ENCODE measurements at regions not wholly inside any gene's neighbourhood (a gene's known extent, or its start where the extent isn't known, plus 50 kb on each side); places are given as distances from the start of the nearest gene placed in this dataset.

- no peak overlapping the region for H3K4me3 Mint-ChIP-seq (ENCODE audit: unreplicated experiment)
- peaks cover 34% of the 10 kb centered on the region for H3K4me1 Mint-ChIP-seq (ENCODE audit: low read depth)
- no peak for TF ChIP-seq CTCF (IDR thresholded peaks at IDR 0.05)
- DNase-seq (ENCODE audit: low spot score): no peak
- H3K27me3 Mint-ChIP-seq (ENCODE audit: low read depth): no peaks in the 10 kb centered on the region
- H3K9me3 Mint-ChIP-seq (ENCODE audit: low read depth): no peaks in the 10 kb centered on the region
- no peaks in the 10 kb centered on the region for H3K36me3 Mint-ChIP-seq (ENCODE audit: low read depth)
- H3K27ac Mint-ChIP-seq (ENCODE audit: unreplicated experiment): no peak overlapping the region
Observed at GRCh38 chr6:47133230-47134000, 91.3 kb upstream of the ADGRF1 start.

GRCh38 chr6:47132724-47133123, 90.6 kb upstream of the ADGRF1 start:
- Mint-ChIP-seq H3K9me3 (ENCODE audit: low read depth) (no peaks in the 10 kb centered on the region), H3K4me3 (ENCODE audit: unreplicated experiment) (no peak overlapping the region), H3K27ac (ENCODE audit: unreplicated experiment) (no peak overlapping the region), H3K36me3 (ENCODE audit: low read depth) (no peaks in the 10 kb centered on the region), H3K4me1 (ENCODE audit: low read depth) (peaks cover 34% of the 10 kb centered on the region), H3K27me3 (ENCODE audit: low read depth) (no peaks in the 10 kb centered on the region)
- DNase-seq (ENCODE audit: low spot score): no peak
- no peak for TF ChIP-seq CTCF (IDR thresholded peaks at IDR 0.05)

GRCh38 chr6:47131773-47132172, 89.6 kb upstream of the ADGRF1 start:
- no peak for TF ChIP-seq CTCF (IDR thresholded peaks at IDR 0.05)

GRCh38 chr6:47130086-47130485, 88.0 kb upstream of the ADGRF1 start:
- Mint-ChIP-seq H3K27me3 (ENCODE audit: low read depth) (no peaks in the 10 kb centered on the region), H3K27ac (ENCODE audit: unreplicated experiment) (no peak overlapping the region), H3K4me3 (ENCODE audit: unreplicated experiment) (no peak overlapping the region), H3K36me3 (ENCODE audit: low read depth) (no peaks in the 10 kb centered on the region), H3K9me3 (ENCODE audit: low read depth) (no peaks in the 10 kb centered on the region), H3K4me1 (ENCODE audit: low read depth) (peaks cover 37% of the 10 kb centered on the region)
- TF ChIP-seq CTCF (IDR thresholded peaks at IDR 0.05): no peak
- DNase-seq (ENCODE audit: low spot score): no peak

More at GRCh38 chr6:47131773-47132172, 89.6 kb upstream of the ADGRF1 start:
- no peaks in the 10 kb centered on the region for H3K36me3 Mint-ChIP-seq (ENCODE audit: low read depth)
- H3K9me3 Mint-ChIP-seq (ENCODE audit: low read depth): no peaks in the 10 kb centered on the region
- H3K4me3 Mint-ChIP-seq (ENCODE audit: unreplicated experiment): no peak overlapping the region
- no peaks in the 10 kb centered on the region for H3K27me3 Mint-ChIP-seq (ENCODE audit: low read depth)
- peaks cover 40% of the 10 kb centered on the region for H3K4me1 Mint-ChIP-seq (ENCODE audit: low read depth)
- H3K27ac Mint-ChIP-seq (ENCODE audit: unreplicated experiment): no peak overlapping the region
- no peak for DNase-seq (ENCODE audit: low spot score)

GRCh38 chr6:47129129-47129528, 87.0 kb upstream of the ADGRF1 start:
- H3K36me3 Mint-ChIP-seq (ENCODE audit: low read depth): no peaks in the 10 kb centered on the region
- TF ChIP-seq CTCF (IDR thresholded peaks at IDR 0.05): no peak
- no peak overlapping the region for H3K4me3 Mint-ChIP-seq (ENCODE audit: unreplicated experiment)

More at GRCh38 chr6:47129129-47129528, 87.0 kb upstream of the ADGRF1 start:
- no peaks in the 10 kb centered on the region for H3K9me3 Mint-ChIP-seq (ENCODE audit: low read depth)
- H3K4me1 Mint-ChIP-seq (ENCODE audit: low read depth): peaks cover 28% of the 10 kb centered on the region
- no peaks in the 10 kb centered on the region for H3K27me3 Mint-ChIP-seq (ENCODE audit: low read depth)
- H3K27ac Mint-ChIP-seq (ENCODE audit: unreplicated experiment): no peak overlapping the region
- no peak for DNase-seq (ENCODE audit: low spot score)

All from chondrocyte (in vitro differentiated cells).